Memory B cell (primary cell): ENCODE measurements at regions not wholly inside any gene's neighbourhood (a gene's known extent, or its start where the extent isn't known, plus 50 kb on each side); places are given as distances from the start of the nearest gene placed in this dataset.

Source experiments
- ATAC-seq: fragments of 150-1000 bp; cut with Tn5 transposase; 2 replicates; pipeline ENCODE4 v1.10.0; 2021; ENCODE audit warnings: low read depth, mild to moderate bottlenecking, moderate library complexity
- DNase-seq, 2 donors: peaks; one replicate each; pipeline ENCODE4 v3.0.0; 2022; ENCODE audit warnings: low spot score in 2 of 2
- H3K27ac Mint-ChIP-seq: one replicate; pipeline ENCODE4 v1.8.0; 2022; ENCODE audit warnings: mild to moderate bottlenecking, moderate library complexity, mixed read lengths
- H3K27me3 Mint-ChIP-seq: one replicate; pipeline ENCODE4 v1.8.0; 2022; ENCODE audit warnings: mixed read lengths
- H3K36me3 Mint-ChIP-seq: one replicate; pipeline ENCODE4 v1.8.0; 2022; ENCODE audit warnings: mild to moderate bottlenecking, mixed read lengths
- H3K4me1 Mint-ChIP-seq: one replicate; pipeline ENCODE4 v1.8.0; 2022; ENCODE audit warnings: mixed read lengths
- H3K4me3 Mint-ChIP-seq: one replicate; pipeline ENCODE4 v1.8.0; 2022; ENCODE audit warnings: mild to moderate bottlenecking, moderate library complexity, mixed read lengths
- H3K9me3 Mint-ChIP-seq: one replicate; pipeline ENCODE4 v1.8.0; 2022; ENCODE audit warnings: mixed read lengths

DNA sequence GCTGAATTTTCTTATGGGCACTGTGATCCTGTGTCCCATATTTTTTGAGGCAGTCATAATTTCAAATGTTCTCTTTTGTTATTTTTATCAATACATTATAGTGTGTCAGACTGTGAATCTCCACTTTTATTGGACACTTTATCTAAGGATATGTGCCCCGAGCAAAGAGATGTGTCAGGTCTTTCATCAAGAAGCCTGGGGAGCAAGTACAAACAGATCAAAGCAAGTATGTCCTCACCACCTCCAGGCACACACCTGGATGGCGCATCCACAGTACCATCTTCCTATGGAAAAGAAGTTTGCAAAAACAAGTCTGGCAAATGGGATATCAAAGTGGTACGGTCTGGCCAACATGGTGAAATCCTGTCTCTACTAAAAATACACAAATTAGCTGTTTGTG is 81.0 kb upstream of the ZNF236 start:
- Mint-ChIP-seq H3K4me3 (no peak overlapping the region), H3K9me3 (peaks cover 3% of the 10 kb centered on the region), H3K4me1 (no peaks in the 10 kb centered on the region), H3K36me3 (peaks cover 2% of the 10 kb centered on the region), H3K27ac (no peak overlapping the region), H3K27me3 (peaks cover 5% of the 10 kb centered on the region)
- DNase-seq (no peak), ATAC-seq (no peak)

DNA sequence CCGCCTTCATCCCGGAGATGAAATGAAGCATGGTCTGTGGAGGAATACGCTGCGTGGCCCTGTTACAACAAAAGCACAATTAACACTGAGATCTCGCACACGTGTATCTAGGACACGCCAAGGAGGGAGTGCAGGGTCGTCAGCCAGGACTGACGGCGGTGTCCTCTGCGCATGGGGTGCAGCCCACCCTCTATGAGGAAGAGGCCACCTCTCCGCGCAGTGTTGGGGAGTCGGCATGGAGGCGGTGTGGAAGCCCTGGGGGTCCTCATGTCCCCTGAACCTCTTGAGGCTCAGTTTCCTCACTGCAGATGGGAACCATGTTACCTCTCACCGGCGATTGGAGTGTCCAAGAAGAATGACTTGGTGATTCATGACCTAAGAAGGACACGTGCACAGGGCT is 86.0 kb upstream of the ZNF236 start:
- DNase-seq (no peak), ATAC-seq (no peak)
- peaks cover 8% of the 10 kb centered on the region for H3K27me3 Mint-ChIP-seq
- no peak overlapping the region for H3K4me3 Mint-ChIP-seq
- H3K36me3 Mint-ChIP-seq: peaks cover 2% of the 10 kb centered on the region
- no peak overlapping the region for H3K27ac Mint-ChIP-seq
- H3K4me1 Mint-ChIP-seq: no peaks in the 10 kb centered on the region
- peaks cover 3% of the 10 kb centered on the region for H3K9me3 Mint-ChIP-seq

DNA sequence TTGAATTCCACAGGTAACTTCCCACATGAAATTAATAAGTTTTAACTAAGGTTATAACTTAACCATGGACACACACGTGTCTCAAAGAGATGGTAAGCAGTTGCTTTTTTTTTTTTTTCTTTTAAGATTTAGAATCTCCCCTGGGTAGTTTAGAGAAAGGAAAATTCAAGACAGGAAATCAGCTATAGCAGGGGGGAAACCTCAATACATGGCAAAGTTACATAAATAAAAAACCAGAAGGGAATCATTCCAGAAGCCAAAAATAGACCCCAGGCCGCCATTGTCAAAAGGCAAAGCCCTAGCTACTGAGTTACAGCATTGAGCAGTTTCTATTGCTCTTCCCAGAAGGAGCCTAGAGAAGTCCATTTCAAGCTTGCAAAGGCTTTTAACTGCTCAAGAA is 91.5 kb upstream of the ZNF236 start:
- Mint-ChIP-seq H3K27me3 (peaks cover 6% of the 10 kb centered on the region), H3K27ac (no peak overlapping the region), H3K4me1 (no peaks in the 10 kb centered on the region), H3K36me3 (no peaks in the 10 kb centered on the region), H3K9me3 (peaks cover 8% of the 10 kb centered on the region), H3K4me3 (no peak overlapping the region)
- DNase-seq: no peak
- ATAC-seq: no peak

DNA sequence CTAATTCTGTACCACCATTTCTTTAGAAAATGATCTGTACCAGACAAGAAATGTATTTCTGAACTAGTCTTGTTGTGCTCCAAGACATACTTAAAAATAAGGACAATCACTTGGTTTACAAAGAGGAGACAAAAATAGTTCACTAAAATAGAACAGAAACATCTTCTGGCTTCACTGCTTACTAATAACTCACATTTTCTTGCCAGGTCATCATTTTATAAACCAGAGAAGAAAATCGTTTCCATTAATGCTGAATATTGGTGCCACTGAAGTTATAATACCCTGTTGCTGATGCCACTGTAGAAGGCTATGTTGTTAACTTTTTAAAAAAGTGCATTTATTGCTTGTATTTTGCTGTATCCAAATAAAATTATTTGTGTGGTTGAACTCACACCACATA is 94.8 kb upstream of the ZNF236 start:
- H3K4me3 Mint-ChIP-seq: no peak overlapping the region
- H3K27me3 Mint-ChIP-seq: peaks cover 6% of the 10 kb centered on the region

DNA sequence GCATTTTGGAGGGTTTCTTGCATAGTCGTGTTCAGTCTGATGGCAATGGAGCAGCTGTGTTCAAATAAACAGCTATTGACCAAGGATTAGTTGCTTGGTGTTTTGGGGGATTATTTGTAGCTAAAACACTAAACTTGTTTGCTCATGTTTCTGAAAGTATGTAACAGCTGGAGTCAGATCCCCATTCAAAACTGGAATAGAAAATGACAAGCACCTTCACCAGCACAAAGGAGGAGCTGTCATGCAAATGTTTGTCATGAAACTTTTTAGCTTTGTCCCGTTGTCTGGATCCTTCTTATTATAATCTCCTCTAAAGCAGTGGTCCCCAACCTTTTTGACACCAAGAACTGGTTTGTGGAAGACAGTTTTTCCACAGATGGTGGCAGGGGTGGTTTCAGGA is 96.9 kb upstream of the ZNF236 start:
- H3K36me3 Mint-ChIP-seq: no peaks in the 10 kb centered on the region
- ATAC-seq (no peak), DNase-seq (no peak)
- no peak overlapping the region for H3K4me3 Mint-ChIP-seq
- H3K27ac Mint-ChIP-seq: no peak overlapping the region
- peaks cover 8% of the 10 kb centered on the region for H3K9me3 Mint-ChIP-seq
- H3K4me1 Mint-ChIP-seq: no peaks in the 10 kb centered on the region
- peaks cover 5% of the 10 kb centered on the region for H3K27me3 Mint-ChIP-seq

More for the DNA sequence above, 94.8 kb upstream of the ZNF236 start:
- ATAC-seq (no peak), DNase-seq (no peak)
- Mint-ChIP-seq H3K4me1 (no peaks in the 10 kb centered on the region), H3K9me3 (peaks cover 8% of the 10 kb centered on the region), H3K36me3 (no peaks in the 10 kb centered on the region), H3K27ac (no peak overlapping the region)

DNA sequence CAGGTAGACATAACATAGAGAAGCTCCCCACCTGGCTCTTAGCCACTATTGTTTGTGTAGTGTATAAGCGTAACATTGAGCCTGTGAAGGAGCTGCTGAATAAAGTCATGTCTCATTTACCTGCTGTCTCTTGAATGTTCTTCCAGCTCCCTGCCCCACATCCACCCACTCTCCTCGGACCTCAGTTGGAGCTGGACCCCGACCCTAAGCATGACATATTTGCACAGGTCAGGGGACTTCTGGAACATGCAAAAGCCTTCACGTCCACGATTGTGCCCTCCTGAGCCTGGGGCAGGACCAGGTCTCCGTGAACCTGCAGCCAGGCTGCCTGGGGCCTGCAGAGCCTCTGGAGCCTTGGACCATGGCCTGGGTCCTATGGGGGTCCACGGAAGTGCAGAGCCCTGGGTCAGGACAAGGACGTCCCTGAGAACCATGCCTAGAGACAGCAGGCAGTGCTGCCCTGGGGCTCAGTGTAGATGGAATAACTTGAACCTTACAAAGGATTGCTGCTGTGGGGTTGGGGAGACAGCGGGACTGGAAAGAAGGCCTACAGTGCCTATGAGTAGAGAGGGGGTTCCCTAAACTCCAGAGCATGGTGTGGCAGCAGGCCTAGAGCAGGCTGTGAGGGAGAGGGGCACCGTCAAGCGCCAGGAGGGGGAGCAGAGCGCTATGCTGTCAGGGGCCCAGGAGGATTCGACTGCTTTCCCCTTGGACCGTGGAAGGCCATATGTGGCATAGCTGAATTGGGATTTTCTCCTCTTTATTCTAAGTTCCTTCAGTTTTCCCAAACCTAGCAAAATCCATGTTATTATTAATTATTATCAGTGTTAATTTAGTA is 99.9 kb upstream of the ZNF236 start:
- no peaks in the 10 kb centered on the region for H3K36me3 Mint-ChIP-seq
- no peak overlapping the region for H3K4me3 Mint-ChIP-seq
- ATAC-seq: no peak
- no peaks in the 10 kb centered on the region for H3K9me3 Mint-ChIP-seq
- no peak overlapping the region for H3K27ac Mint-ChIP-seq
- H3K27me3 Mint-ChIP-seq: peaks cover 5% of the 10 kb centered on the region
- no peaks in the 10 kb centered on the region for H3K4me1 Mint-ChIP-seq
- DNase-seq: no peak

DNA sequence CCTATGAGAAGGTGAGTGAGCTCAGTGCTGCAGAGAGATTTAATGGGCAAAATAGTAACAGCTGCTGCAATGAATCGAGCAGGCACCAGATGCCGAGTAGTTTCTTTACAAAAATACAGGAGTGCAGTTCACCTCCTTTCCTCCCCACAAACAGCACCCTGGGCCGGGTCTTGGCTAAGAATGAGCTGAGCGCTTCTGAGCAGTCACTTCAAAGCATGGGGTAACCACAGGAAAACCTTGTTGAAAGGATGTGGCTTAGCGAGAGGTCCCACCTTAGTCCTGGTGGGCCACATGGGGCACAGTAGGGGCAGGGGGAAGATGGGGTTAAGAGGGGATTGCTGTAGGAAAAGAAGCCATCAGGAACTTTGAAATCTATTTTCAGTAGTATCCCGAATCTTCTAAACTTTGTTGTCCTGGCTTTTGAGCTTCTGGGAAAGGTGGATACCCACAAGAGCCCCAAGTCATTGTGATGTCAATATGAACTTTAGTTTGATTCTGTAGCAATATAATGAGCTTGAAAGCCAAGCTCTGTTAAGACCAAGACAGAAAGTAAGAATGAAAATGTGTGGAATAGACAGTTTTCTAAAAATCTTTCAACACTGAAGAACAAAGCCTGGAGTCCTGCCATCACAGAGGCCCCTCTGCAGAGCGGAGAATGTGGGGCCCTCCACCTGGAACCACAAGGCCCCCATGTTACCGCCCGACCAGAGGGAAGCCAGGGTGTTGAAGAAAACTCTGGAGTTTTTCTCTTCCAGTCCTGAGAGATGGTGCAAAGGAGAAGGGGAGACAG is 101.0 kb upstream of the ZNF236 start:
- Mint-ChIP-seq H3K27me3 (peaks cover 5% of the 10 kb centered on the region), H3K4me3 (no peak overlapping the region), H3K27ac (no peak overlapping the region), H3K9me3 (no peaks in the 10 kb centered on the region), H3K36me3 (no peaks in the 10 kb centered on the region), H3K4me1 (no peaks in the 10 kb centered on the region)
- DNase-seq (no peak), ATAC-seq (no peak)

DNA sequence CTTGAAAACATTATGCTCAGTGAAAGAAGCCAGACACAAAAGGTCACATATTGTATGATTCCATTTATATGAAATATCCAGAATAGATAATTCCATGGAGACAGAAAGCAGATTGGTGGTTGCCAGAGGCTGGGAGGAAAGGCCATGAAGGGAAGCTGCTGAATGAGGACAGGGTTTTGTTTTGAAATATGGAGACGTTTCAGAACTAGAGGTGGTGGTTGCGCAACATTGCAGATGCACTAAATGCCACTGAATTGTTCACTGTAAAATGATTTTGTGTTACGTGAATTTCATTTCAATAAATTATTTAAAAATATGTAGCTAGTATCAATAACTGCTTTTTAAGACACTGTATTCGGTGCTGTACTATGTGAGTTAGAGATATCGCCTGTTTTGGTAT is 101.7 kb upstream of the ZNF236 start:
- Mint-ChIP-seq H3K27ac (no peak overlapping the region), H3K27me3 (peaks cover 5% of the 10 kb centered on the region), H3K36me3 (no peaks in the 10 kb centered on the region), H3K4me1 (no peaks in the 10 kb centered on the region), H3K4me3 (no peak overlapping the region), H3K9me3 (no peaks in the 10 kb centered on the region)
- no peak for DNase-seq
- no peak for ATAC-seq

DNA sequence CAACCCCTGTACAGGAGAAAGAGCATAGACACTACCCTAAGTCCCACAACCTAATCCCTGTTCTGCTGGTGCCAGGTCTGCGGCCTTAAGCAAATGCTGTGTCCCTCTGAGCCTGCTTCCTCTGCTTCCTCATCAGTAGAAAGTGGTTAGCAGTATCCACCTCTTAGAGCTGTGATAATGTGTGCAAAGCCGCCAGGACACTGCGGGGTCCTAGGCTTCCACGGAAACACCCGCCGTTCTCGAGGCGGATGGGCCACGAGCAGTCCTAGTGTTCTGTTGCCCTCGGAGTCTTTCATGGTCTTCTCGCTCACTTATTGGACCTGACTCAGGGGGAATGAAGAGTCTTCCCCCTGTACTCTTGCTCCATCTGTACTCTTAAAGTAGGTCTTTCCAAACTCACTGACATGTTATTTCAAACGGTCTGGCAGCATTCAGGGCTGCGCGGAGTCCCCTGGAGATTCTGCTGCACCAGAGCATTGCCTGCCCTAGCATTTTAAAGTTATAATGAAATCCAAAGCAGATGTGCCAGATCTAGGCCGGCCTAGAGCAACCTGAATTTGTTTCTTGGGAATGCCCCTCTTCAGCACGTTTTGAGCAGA is 107.2 kb upstream of the ZNF236 start:
- no peak for ATAC-seq

DNA sequence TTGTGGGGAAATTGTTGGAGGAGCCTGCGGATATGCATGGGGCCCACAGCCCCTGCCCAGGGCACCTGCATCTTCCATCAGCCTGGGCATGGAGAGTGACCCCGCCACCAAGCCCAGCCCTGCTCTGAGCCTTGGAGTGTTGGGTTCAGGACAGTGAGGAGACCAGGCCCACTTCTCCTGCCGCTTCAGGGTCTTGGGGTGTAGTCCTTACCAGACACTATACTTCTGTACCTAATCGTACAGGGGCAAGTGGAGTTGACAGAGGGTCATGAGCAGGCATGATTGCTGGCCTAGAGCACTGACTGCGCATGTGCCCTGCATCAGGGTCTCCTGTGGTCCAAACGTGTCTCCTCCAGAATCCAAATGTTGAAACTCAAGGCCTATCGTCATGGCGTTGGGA is 108.9 kb upstream of the ZNF236 start:
- Mint-ChIP-seq H3K4me3 (no peak overlapping the region), H3K36me3 (no peaks in the 10 kb centered on the region), H3K27me3 (peaks cover 2% of the 10 kb centered on the region), H3K27ac (no peak overlapping the region), H3K9me3 (no peaks in the 10 kb centered on the region), H3K4me1 (no peaks in the 10 kb centered on the region)
- no peak for ATAC-seq
- DNase-seq: no peak

More for the DNA sequence above, 107.2 kb upstream of the ZNF236 start:
- Mint-ChIP-seq H3K4me1 (no peaks in the 10 kb centered on the region), H3K9me3 (no peaks in the 10 kb centered on the region), H3K36me3 (no peaks in the 10 kb centered on the region), H3K27me3 (peaks cover 1% of the 10 kb centered on the region), H3K4me3 (no peak overlapping the region), H3K27ac (no peak overlapping the region)
- DNase-seq: no peak

DNA sequence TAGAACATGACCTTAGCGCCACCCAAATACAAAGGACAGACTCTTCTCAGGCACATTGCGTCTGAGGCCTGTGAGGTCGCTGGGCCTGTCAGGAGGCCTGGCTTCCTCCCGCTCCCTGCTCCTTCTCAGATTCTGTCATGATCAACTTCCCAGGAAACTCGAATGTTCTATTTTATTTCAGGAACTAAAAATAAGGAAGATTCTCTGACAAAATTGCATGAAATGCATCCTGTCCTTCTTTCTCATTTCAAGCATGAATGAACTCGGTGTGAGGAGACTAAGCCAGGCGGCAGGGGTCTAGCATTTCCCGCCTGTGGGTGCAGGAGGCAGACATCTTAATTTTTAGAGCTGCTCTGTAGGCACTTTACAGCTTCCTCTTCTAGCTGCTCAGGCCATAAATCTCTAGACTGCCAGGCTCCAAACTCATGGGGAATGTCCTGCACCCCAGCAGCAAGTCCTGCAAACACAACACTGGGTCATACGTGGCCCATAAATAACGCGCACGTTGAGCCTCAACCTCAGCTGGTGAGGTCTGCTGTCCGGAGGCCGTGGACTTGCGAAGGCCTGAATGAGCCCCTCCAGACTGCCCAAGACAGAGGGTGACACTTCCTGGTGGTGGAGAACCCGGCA is 109.7 kb upstream of the ZNF236 start:
- H3K4me1 Mint-ChIP-seq: no peaks in the 10 kb centered on the region
- no peak overlapping the region for H3K4me3 Mint-ChIP-seq
- no peak overlapping the region for H3K27ac Mint-ChIP-seq
- no peaks in the 10 kb centered on the region for H3K36me3 Mint-ChIP-seq
- H3K9me3 Mint-ChIP-seq: no peaks in the 10 kb centered on the region
- DNase-seq: no peak
- ATAC-seq: no peak
- peaks cover 2% of the 10 kb centered on the region for H3K27me3 Mint-ChIP-seq

DNA sequence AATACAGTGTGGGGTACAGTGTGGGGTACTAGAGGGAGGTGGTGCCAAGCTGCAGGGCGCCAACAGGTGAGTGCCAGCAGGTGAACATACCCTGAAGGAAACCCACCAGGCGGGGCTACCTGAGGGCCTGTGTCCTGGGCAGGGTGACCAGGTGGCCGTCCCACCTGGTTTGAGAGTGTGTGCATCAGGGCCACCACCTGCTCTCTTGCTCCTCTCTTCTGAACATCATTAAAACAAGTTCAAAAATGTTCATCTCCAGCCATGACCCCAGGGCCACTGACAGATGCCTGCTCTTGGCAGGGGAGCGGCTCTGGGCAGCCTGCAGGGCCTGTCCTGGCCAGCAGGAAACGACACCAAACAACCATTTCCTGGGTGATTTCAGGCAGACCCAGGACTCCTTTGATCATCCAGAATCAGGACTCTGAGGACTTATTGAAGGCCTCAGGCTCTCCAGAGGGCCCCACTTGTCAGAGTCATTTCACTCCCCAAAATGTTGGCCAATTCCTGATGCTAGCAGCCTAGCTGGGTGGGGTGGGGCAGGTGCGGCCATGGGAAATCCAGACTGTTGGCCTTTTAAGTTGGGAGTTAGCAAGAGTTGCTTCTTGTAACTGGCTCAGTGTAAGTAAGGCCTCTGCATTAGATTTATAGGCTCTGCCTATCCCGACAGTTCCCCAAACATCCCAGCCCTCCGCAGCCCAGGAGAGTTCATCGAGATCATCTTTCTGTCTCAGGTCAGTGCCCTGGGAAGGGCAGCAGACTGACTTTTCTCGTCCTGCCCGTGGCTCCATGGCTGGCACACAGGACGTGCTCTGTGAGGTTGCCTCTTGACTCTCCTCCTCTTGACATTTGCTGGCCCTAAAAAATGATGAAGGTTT is 111.5 kb upstream of the ZNF236 start:
- Mint-ChIP-seq H3K4me3 (no peak overlapping the region), H3K27ac (no peak overlapping the region), H3K36me3 (no peaks in the 10 kb centered on the region), H3K4me1 (no peaks in the 10 kb centered on the region), H3K27me3 (peaks cover 2% of the 10 kb centered on the region), H3K9me3 (no peaks in the 10 kb centered on the region)
- ATAC-seq: no peak
- no peak for DNase-seq
